Left ventricle myocardium inferior (tissue), 1 donor: ENCODE measurements at regions not wholly inside any gene's neighbourhood (a gene's known extent, or its start where the extent isn't known, plus 50 kb on each side); places are given as distances from the start of the nearest gene placed in this dataset.

Experiments
- DNase-seq: peaks from one replicate; pipeline ENCODE4 v3.0.0-alpha.2; 2020
- H3K27ac ChIP-seq: fragments of 200-600 bp; replicated peaks from 2 replicates; pipeline ENCODE4 v1.8.0; 2021
- H3K27me3 ChIP-seq: fragments of 200-600 bp; 2 replicates; pipeline ENCODE4 v1.8.0; 2021; ENCODE audit warnings: low read depth
- H3K36me3 ChIP-seq: fragments of 200-600 bp; 2 replicates; pipeline ENCODE4 v1.8.0; 2021
- H3K4me1 ChIP-seq: fragments of 200-600 bp; 2 replicates; pipeline ENCODE4 v1.8.0; 2021
- H3K4me3 ChIP-seq: fragments of 200-600 bp; 2 replicates; pipeline ENCODE4 v1.8.0; 2021; ENCODE audit warnings: mild to moderate bottlenecking, moderate library complexity
- H3K9me3 ChIP-seq: fragments of 200-600 bp; replicated peaks from 2 replicates; pipeline ENCODE4 v1.8.0; 2021
- intact Hi-C: fragments of 100-400 bp; cut with micrococcal nuclease; formaldehyde crosslinking; loops from one replicate; pipeline ENCODE4 v1.11.0; 2022
- TF ChIP-seq, protein P1 (sequence below): fragments of 200-600 bp; IDR thresholded peaks from 2 replicates; pipeline ENCODE4 v1.8.0; 2021; ENCODE audit warnings: antibody characterized with exemption, mild to moderate bottlenecking, borderline replicate concordance
- donor health status: DM: no; HTN: yes; CAD: no; lungs with severe emphysema.

GRCh38 chr12:118590406-118591150, 214.2 kb downstream of the SUDS3 start:
- H3K4me1 ChIP-seq, result no peaks in the 10 kb centered on the region
- H3K27me3 ChIP-seq, result peaks cover 14% of the 10 kb centered on the region
- no peak overlapping the region for H3K27ac ChIP-seq
- H3K36me3 ChIP-seq, result no peaks in the 10 kb centered on the region
- peaks cover 15% of the 10 kb centered on the region for H3K9me3 ChIP-seq
- TF ChIP-seq, protein P1, sequence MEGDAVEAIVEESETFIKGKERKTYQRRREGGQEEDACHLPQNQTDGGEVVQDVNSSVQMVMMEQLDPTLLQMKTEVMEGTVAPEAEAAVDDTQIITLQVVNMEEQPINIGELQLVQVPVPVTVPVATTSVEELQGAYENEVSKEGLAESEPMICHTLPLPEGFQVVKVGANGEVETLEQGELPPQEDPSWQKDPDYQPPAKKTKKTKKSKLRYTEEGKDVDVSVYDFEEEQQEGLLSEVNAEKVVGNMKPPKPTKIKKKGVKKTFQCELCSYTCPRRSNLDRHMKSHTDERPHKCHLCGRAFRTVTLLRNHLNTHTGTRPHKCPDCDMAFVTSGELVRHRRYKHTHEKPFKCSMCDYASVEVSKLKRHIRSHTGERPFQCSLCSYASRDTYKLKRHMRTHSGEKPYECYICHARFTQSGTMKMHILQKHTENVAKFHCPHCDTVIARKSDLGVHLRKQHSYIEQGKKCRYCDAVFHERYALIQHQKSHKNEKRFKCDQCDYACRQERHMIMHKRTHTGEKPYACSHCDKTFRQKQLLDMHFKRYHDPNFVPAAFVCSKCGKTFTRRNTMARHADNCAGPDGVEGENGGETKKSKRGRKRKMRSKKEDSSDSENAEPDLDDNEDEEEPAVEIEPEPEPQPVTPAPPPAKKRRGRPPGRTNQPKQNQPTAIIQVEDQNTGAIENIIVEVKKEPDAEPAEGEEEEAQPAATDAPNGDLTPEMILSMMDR, result no peak
- no peak overlapping the region for H3K4me3 ChIP-seq
- intact Hi-C loops, result no loop called here
- DNase-seq, result no peak

DNA sequence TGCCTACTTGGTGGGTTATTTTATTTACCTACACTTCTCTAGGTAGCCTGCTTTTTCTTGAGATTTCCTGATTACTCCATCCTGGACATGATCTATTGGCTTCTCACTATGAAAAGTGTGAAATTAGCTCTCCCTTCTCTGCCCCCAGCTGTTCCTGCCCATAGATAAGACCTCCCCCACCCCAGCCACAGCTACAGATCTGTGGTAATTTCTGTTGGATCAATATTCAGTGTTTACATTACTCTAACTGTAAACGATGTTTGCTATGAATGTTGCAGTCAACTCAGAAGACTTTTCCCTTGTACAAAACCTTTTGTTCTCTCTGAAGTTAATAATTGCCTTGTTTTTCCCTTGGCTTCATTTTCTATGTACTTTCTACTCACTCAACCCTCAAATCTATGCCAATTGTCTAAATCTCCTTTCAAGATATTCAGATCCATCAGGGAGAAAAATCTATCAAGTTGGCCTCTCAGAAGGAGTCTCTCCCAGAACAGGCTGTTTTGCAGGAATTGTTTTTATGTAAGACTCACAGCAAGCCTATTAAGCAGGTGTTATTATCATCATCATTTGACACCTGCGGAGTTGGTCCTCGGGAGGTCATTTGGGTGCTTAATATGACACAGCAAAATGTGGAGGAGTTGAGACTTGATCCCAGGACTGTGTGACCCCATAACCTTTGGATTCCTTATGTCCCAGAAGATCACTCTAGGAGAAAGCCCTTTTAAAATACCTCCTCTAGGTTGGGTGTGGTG, 227.4 kb downstream of the SUDS3 start:
- H3K9me3 ChIP-seq, result no peaks in the 10 kb centered on the region
- intact Hi-C loops, result no loop called here
- TF ChIP-seq, protein P1, result no peak
- no peaks in the 10 kb centered on the region for H3K4me1 ChIP-seq
- H3K36me3 ChIP-seq, result no peaks in the 10 kb centered on the region
- no peak overlapping the region for H3K27ac ChIP-seq
- peaks cover 13% of the 10 kb centered on the region for H3K27me3 ChIP-seq
- no peak for DNase-seq
- no peak overlapping the region for H3K4me3 ChIP-seq

- no peak for DNase-seq
- H3K4me1 ChIP-seq, result no peaks in the 10 kb centered on the region
- H3K36me3 ChIP-seq, result no peaks in the 10 kb centered on the region
- TF ChIP-seq, protein P1, result no peak
- no peak overlapping the region for H3K27ac ChIP-seq
- intact Hi-C loops, result no loop called here
- peaks cover 16% of the 10 kb centered on the region for H3K27me3 ChIP-seq
- H3K9me3 ChIP-seq, result no peaks in the 10 kb centered on the region
- no peak overlapping the region for H3K4me3 ChIP-seq
Measured at GRCh38 chr12:118606690-118607089, 230.3 kb downstream of the SUDS3 start.

DNA sequence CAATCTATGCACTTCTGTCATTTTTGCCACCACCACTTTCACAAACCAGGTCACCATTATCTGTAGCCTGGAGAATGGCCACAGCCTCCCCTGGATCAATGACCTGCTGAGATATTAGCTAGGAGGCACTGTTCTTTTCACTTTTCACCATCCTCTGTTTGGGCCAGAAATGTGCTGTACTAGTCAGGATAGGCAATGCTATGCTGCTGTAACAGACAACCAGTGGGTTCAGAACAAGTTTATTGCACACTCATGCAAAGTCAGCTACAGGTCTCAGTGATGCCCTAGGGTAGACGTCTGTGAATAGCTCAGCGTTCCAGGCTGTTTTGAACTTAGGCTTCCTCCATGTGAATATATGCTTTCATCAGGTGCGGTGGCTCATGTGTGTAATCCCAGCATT, 231.5 kb downstream of the SUDS3 start:
- Histone ChIP-seq H3K4me1 (no peaks in the 10 kb centered on the region), H3K27me3 (peaks cover 11% of the 10 kb centered on the region), H3K9me3 (peaks cover 2% of the 10 kb centered on the region), H3K4me3 (no peak overlapping the region), H3K27ac (no peak overlapping the region), H3K36me3 (no peaks in the 10 kb centered on the region)
- intact Hi-C loops, result no loop called here
- TF ChIP-seq, protein P1, result no peak
- no peak for DNase-seq

GRCh38 chr12:118608770-118609344, 232.5 kb downstream of the SUDS3 start:
- peaks cover 11% of the 10 kb centered on the region for H3K27me3 ChIP-seq
- no peak overlapping the region for H3K4me3 ChIP-seq
- no peak overlapping the region for H3K27ac ChIP-seq
- TF ChIP-seq, protein P1, result peak; percentile 52
- H3K4me1 ChIP-seq, result no peaks in the 10 kb centered on the region
- peaks cover 12% of the 10 kb centered on the region for H3K9me3 ChIP-seq
- no peaks in the 10 kb centered on the region for H3K36me3 ChIP-seq
- DNase-seq, result no peak
- intact Hi-C loops, result no loop called here
